B cell (primary cell): ENCODE measurements at regions not wholly inside any gene's neighbourhood (a gene's known extent, or its start where the extent isn't known, plus 50 kb on each side); places are given as distances from the start of the nearest gene placed in this dataset.

ENCODE experiments used
- CTCF ChIP-seq: fragments of 200-600 bp; IDR thresholded peaks from one replicate; pipeline ENCODE4 v1.8.0; 2022; ENCODE audit warnings: antibody characterized with exemption, mild to moderate bottlenecking
- EZH2 ChIP-seq: IDR thresholded peaks from 2 replicates; pipeline ENCODE4 v1.6.1; 2012; ENCODE audit warnings: borderline replicate concordance, low read depth, mild to moderate bottlenecking, moderate library complexity, low read length; ENCODE audit not compliant: insufficient read depth, poor library complexity, severe bottlenecking

- TF ChIP-seq CTCF (no peak), EZH2 (no peak)
Measured at GRCh38 chr20:47988676-47989075, 203.4 kb upstream of the SULF2 start.
